Caco-2 (cell line): ENCODE measurements at regions not wholly inside any gene's neighbourhood (a gene's known extent, or its start where the extent isn't known, plus 50 kb on each side); places are given as distances from the start of the nearest gene placed in this dataset.

Source experiments
- BruUV-seq: library from RNA; stranded (reverse); fragments of 400-500 nt; replicated peaks from 2 replicates; lab custom pipeline; 2021; lab: Mats Ljungman, UMichigan
- CTCF ChIA-PET: fragments of 300-600 bp; sonication (Branson Sonifier 250); formaldehyde crosslinking; loops from one replicate; lab custom pipeline; 2022; ENCODE audit warnings: antibody characterized with exemption; lab: Charles Lee
- POLR2A ChIA-PET: fragments of 300-600 bp; sonication (Branson Sonifier 250); formaldehyde crosslinking; loops from one replicate; lab custom pipeline; 2022; ENCODE audit warnings: antibody characterized with exemption; lab: Charles Lee
- DNase-seq, 2 experiments: peaks; one replicate each; pipeline versions ENCODE4 v3.0.0 to v3.0.0-alpha.2; 2020 to 2022
- H3K27me3 ChIP-seq: replicated peaks from 2 replicates; pipeline ENCODE4 v1.6.0; 2011; ENCODE audit warnings: low read length; ENCODE audit not compliant: control insufficient read depth, insufficient read depth
- H3K36me3 ChIP-seq: 2 replicates; pipeline ENCODE4 v1.5.1; 2011; ENCODE audit warnings: low read length; ENCODE audit not compliant: control insufficient read depth, insufficient read depth
- H3K4me1 ChIP-seq: fragments of 250-450 bp; sonication (Bioruptor Pico); 2 replicates; pipeline ENCODE4 v1.5.1; 2020; ENCODE audit warnings: mild to moderate bottlenecking
- H3K4me3 ChIP-seq: 2 replicates; pipeline ENCODE4 v1.5.1; 2011; ENCODE audit warnings: low read depth, mild to moderate bottlenecking, control low read depth, low read length
- H3K9me3 ChIP-seq: fragments of 250-450 bp; sonication (Bioruptor Pico); 2 replicates; pipeline ENCODE4 v1.5.1; 2020; ENCODE audit warnings: mild to moderate bottlenecking, moderate library complexity
- H3K27ac Mint-ChIP-seq: one replicate; pipeline ENCODE4 v1.8.0; 2022; ENCODE audit warnings: mixed read lengths; ENCODE audit not compliant: unreplicated experiment
- H3K27me3 Mint-ChIP-seq: one replicate; pipeline ENCODE4 v1.8.0; 2022; ENCODE audit warnings: mixed read lengths; ENCODE audit not compliant: insufficient read depth, unreplicated experiment
- H3K36me3 Mint-ChIP-seq: one replicate; pipeline ENCODE4 v1.8.0; 2022; ENCODE audit warnings: mild to moderate bottlenecking, mixed read lengths; ENCODE audit not compliant: insufficient read depth, unreplicated experiment
- H3K4me1 Mint-ChIP-seq: one replicate; pipeline ENCODE4 v1.8.0; 2022; ENCODE audit warnings: low read depth, mixed read lengths; ENCODE audit not compliant: unreplicated experiment
- H3K4me3 Mint-ChIP-seq: one replicate; pipeline ENCODE4 v1.8.0; 2022; ENCODE audit warnings: mild to moderate bottlenecking, moderate library complexity, mixed read lengths; ENCODE audit not compliant: unreplicated experiment
- H3K9me3 Mint-ChIP-seq: one replicate; pipeline ENCODE4 v1.8.0; 2022; ENCODE audit warnings: mixed read lengths; ENCODE audit not compliant: unreplicated experiment
- intact Hi-C: fragments of 100-400 bp; cut with micrococcal nuclease; formaldehyde crosslinking; loops from one replicate; pipeline ENCODE4 v1.10.0; 2022; ENCODE audit not compliant: unreplicated experiment
- TF ChIP-seq, protein P1 (sequence below), 2 experiments: fragments of 200-600 bp in 1 of 2; IDR thresholded peaks; 1 replicate in 1 of 2; 2 replicates in 1 of 2; pipeline versions ENCODE4 v1.5.1 to v1.8.0; 2011 to 2022; ENCODE audit warnings: antibody characterized with exemption in 1 of 2, control low read depth in 1 of 2, inconsistent platforms in 1 of 2, low read depth in 1 of 2, low read length in 1 of 2, mild to moderate bottlenecking in 1 of 2, moderate library complexity in 1 of 2; ENCODE audit not compliant: insufficient read depth in 1 of 2, severe bottlenecking in 1 of 2, unreplicated experiment in 1 of 2

DNA sequence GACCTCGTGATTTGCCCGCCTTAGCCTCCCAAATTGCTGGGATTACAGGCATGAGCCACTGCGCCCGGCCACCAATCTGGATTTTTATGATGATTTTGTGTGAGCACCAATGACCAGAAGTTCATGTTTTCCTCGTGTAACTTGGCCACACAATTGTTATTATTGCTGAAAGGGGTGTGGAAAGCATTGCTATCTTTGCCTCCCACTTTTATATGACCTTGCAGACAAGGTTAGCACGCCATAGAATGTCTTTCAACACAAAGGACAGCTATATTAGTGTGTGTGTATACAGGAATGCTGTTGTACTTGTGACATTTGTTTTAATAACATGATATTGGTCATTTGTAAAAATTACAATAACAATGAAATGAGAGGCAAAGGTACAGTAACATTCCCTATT is 155.0 kb upstream of the ERCC6L2 start:
- TF ChIP-seq, protein P1, sequence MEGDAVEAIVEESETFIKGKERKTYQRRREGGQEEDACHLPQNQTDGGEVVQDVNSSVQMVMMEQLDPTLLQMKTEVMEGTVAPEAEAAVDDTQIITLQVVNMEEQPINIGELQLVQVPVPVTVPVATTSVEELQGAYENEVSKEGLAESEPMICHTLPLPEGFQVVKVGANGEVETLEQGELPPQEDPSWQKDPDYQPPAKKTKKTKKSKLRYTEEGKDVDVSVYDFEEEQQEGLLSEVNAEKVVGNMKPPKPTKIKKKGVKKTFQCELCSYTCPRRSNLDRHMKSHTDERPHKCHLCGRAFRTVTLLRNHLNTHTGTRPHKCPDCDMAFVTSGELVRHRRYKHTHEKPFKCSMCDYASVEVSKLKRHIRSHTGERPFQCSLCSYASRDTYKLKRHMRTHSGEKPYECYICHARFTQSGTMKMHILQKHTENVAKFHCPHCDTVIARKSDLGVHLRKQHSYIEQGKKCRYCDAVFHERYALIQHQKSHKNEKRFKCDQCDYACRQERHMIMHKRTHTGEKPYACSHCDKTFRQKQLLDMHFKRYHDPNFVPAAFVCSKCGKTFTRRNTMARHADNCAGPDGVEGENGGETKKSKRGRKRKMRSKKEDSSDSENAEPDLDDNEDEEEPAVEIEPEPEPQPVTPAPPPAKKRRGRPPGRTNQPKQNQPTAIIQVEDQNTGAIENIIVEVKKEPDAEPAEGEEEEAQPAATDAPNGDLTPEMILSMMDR (IDR thresholded peaks at IDR 0.05; ENCODE audit: insufficient read depth in 1 of 2, low read depth in 1 of 2, low read length in 1 of 2, severe bottlenecking in 1 of 2, unreplicated experiment in 1 of 2): no peak
- BruUV-seq: no TSS peak
- Mint-ChIP-seq H3K9me3 (peaks cover 38% of the 10 kb centered on the region), H3K4me3 (no peak overlapping the region), H3K27me3 (no peaks in the 10 kb centered on the region), H3K27ac (no peak overlapping the region), H3K36me3 (peaks cover 2% of the 10 kb centered on the region), H3K4me1 (peaks cover 16% of the 10 kb centered on the region)
- Histone ChIP-seq H3K9me3 (0 out of 2 replicates have a peak, but pooled peaks cover 3% of the 10 kb centered on the region), H3K36me3 (no peaks in the 10 kb centered on the region), H3K4me1 (peaks cover 16% of the 10 kb centered on the region), H3K4me3 (no peak overlapping the region), H3K27me3 (no peaks in the 10 kb centered on the region)
- CTCF ChIA-PET: no interaction called here
- POLR2A ChIA-PET: no interaction called here
- intact Hi-C loops: loop anchor here (10.0 kb wide), 1 partner anchor 394 kb away; no protein-coding TSS in a partner anchor
- DNase-seq: no peak

DNA sequence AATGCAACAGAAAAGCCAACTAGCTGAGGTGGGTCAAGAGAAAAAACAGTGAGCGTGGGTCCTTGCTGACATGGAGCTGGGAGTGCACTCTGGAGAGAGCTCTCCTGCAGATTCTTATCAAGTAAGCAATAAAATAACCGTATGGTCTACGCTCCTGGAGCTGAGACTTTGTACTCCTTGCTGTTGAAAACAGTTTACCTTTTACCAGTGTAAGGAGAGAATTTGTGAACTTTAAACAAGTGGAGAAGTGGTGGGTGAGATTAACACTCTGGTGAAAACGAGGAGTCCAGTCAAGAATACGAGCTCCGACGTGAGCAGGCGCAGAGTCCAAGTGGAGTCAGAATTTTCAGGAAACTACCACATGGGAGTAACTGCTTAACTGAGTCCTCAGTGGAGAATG is 156.1 kb upstream of the ERCC6L2 start:
- TF ChIP-seq, protein P1 (IDR thresholded peaks at IDR 0.05; ENCODE audit: insufficient read depth in 1 of 2, low read depth in 1 of 2, low read length in 1 of 2, severe bottlenecking in 1 of 2, unreplicated experiment in 1 of 2): no peak
- peak overlapping the region; percentile 54 for H3K4me3 Mint-ChIP-seq
- H3K9me3 ChIP-seq: 0 out of 2 replicates have a peak, but pooled peaks cover 3% of the 10 kb centered on the region
- CTCF ChIA-PET: interaction anchor here (1.4 kb wide), 1 partner anchor 17 kb away, joined by 4 read pairs; no protein-coding TSS in a partner anchor
- peaks cover 33% of the 10 kb centered on the region for H3K9me3 Mint-ChIP-seq
- intact Hi-C loops: no loop called here
- POLR2A ChIA-PET: no interaction called here
- peak; percentile 15 to 57 for DNase-seq
- peaks cover 11% of the 10 kb centered on the region for H3K4me1 Mint-ChIP-seq
- no peaks in the 10 kb centered on the region for H3K27me3 ChIP-seq
- no peaks in the 10 kb centered on the region for H3K36me3 ChIP-seq
- H3K36me3 Mint-ChIP-seq: peaks cover 6% of the 10 kb centered on the region
- no peaks in the 10 kb centered on the region for H3K27me3 Mint-ChIP-seq
- H3K27ac Mint-ChIP-seq: no peak overlapping the region
- H3K4me3 ChIP-seq: no peak overlapping the region
- peaks cover 16% of the 10 kb centered on the region for H3K4me1 ChIP-seq
- BruUV-seq: no TSS peak

DNA sequence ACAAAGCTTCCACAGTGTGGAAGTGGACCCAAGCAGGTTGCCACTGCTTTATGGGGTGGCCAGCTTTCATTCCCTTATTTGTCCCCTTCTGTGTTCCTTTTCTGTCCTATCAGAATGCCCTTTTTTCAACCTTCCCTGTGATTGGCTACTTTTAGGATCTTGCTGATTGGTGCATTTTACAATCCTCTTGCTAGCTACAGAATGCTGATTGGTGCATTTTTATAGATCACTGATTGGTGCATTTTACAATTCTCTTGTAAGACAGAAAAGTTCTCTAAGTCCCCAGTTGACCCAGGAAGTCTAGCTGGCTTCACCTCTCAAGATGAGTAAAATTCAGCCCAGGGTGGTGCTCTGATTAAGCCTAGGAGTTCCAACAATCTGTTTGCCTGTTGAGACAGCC is 157.2 kb upstream of the ERCC6L2 start:
- no peak overlapping the region for H3K27ac Mint-ChIP-seq
- Histone ChIP-seq H3K9me3 (0 out of 2 replicates have a peak, but pooled peaks cover 3% of the 10 kb centered on the region), H3K36me3 (no peaks in the 10 kb centered on the region), H3K4me1 (peaks cover 13% of the 10 kb centered on the region), H3K4me3 (no peak overlapping the region), H3K27me3 (no peaks in the 10 kb centered on the region)
- H3K9me3 Mint-ChIP-seq: peaks cover 33% of the 10 kb centered on the region
- BruUV-seq: no TSS peak
- TF ChIP-seq, protein P1 (IDR thresholded peaks at IDR 0.05; ENCODE audit: insufficient read depth in 1 of 2, low read depth in 1 of 2, low read length in 1 of 2, severe bottlenecking in 1 of 2, unreplicated experiment in 1 of 2): no peak
- intact Hi-C loops: no loop called here
- ChIA-PET POLR2A (no interaction called here), CTCF (no interaction called here)
- H3K4me3 Mint-ChIP-seq: no peak overlapping the region
- DNase-seq: no peak
- peaks cover 5% of the 10 kb centered on the region for H3K4me1 Mint-ChIP-seq
- H3K36me3 Mint-ChIP-seq: peaks cover 6% of the 10 kb centered on the region
- no peaks in the 10 kb centered on the region for H3K27me3 Mint-ChIP-seq
